ENCODE measurements at regions not wholly inside any gene's neighbourhood (a gene's known extent, or its start where the extent isn't known, plus 50 kb on each side); places are given as distances from the start of the nearest gene placed in this dataset.

DNA sequence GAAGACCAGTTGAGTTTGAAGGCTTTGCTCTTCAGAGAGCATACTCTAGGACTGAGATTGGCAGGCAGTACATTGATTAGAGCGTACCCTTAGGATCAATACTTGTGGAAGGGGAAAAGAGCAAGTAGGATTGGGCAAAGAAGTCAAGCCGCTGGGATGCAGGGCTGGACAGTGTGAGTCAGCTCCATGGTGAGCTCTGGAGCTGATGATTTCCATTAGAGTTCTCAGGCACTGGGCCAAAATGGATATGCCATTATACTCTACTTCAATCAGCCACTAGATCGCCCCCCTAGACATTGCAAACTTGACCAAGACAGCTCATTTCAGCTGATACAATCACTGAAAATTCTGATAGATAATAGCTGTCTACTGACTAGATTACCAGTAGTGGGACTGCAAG, 432.7 kb upstream of the ALCAM start:
- TF ChIP-seq FOXK2 (IDR thresholded peaks at IDR 0.05) (no peak), BHLHE40 (IDR thresholded peaks at IDR 0.05; ENCODE audit: borderline replicate concordance) (no peak), SP1 (IDR thresholded peaks at IDR 0.05) (no peak), TARDBP (IDR thresholded peaks at IDR 0.05) (no peak), FOXM1 (IDR thresholded peaks at IDR 0.05; ENCODE audit: borderline replicate concordance) (no peak), ELF4 (IDR thresholded peaks at IDR 0.05) (no peak), CTBP1 (IDR thresholded peaks at IDR 0.05; ENCODE audit: borderline replicate concordance) (no peak), LEF1 (IDR thresholded peaks at IDR 0.05; ENCODE audit: borderline replicate concordance) (no peak), HDGF (IDR thresholded peaks at IDR 0.05; ENCODE audit: borderline replicate concordance) (no peak), FOXA1 (IDR thresholded peaks at IDR 0.05) (no peak), SUZ12 (IDR thresholded peaks at IDR 0.05) (no peak)
- TF ChIP-seq, protein P1, sequence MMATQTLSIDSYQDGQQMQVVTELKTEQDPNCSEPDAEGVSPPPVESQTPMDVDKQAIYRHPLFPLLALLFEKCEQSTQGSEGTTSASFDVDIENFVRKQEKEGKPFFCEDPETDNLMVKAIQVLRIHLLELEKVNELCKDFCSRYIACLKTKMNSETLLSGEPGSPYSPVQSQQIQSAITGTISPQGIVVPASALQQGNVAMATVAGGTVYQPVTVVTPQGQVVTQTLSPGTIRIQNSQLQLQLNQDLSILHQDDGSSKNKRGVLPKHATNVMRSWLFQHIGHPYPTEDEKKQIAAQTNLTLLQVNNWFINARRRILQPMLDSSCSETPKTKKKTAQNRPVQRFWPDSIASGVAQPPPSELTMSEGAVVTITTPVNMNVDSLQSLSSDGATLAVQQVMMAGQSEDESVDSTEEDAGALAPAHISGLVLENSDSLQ (IDR thresholded peaks at IDR 0.05): no peak

Data from HEK293T (cell line).